Endodermal cell (in vitro differentiated cells): ENCODE measurements at regions not wholly inside any gene's neighbourhood (a gene's known extent, or its start where the extent isn't known, plus 50 kb on each side); places are given as distances from the start of the nearest gene placed in this dataset.

Experiments used
- DNase-seq: peaks from one replicate; pipeline ENCODE4 v3.0.0-alpha.2; 2017
- H3K27ac ChIP-seq: 2 replicates; pipeline ENCODE4 v1.5.1; 2013; ENCODE audit warnings: mild to moderate bottlenecking, low read depth, low read length, moderate library complexity
- H3K27me3 ChIP-seq: 2 replicates; pipeline ENCODE4 v1.6.1; 2013; ENCODE audit warnings: mild to moderate bottlenecking, low read length, moderate library complexity; ENCODE audit not compliant: insufficient read depth, control insufficient read depth, poor library complexity, severe bottlenecking
- H3K36me3 ChIP-seq: 2 replicates; pipeline ENCODE4 v1.7.0; 2013; ENCODE audit warnings: mild to moderate bottlenecking, low read length, moderate library complexity; ENCODE audit not compliant: control insufficient read depth, insufficient read depth
- H3K4me1 ChIP-seq: one replicate; pipeline ENCODE4 v1.7.0; 2013; ENCODE audit warnings: low read length; ENCODE audit not compliant: control insufficient read depth, insufficient read depth
- H3K4me3 ChIP-seq: 2 replicates; pipeline ENCODE4 v1.5.1; 2013; ENCODE audit warnings: mild to moderate bottlenecking, low read length, moderate library complexity
- H3K9ac ChIP-seq: 2 replicates; pipeline ENCODE4 v1.6.1; 2013; ENCODE audit warnings: mild to moderate bottlenecking, low read length, moderate library complexity; ENCODE audit not compliant: poor library complexity, severe bottlenecking; ENCODE audit errors: extremely low read depth
- H3K9me3 ChIP-seq: 2 replicates; pipeline ENCODE4 v1.6.1; 2013; ENCODE audit warnings: mild to moderate bottlenecking, low read length, moderate library complexity; ENCODE audit not compliant: control insufficient read depth
- H3K27ac Mint-ChIP-seq: 2 replicates; pipeline ENCODE4 v1.8.0; 2020; ENCODE audit warnings: mixed read lengths
- H3K27me3 Mint-ChIP-seq: 2 replicates; pipeline ENCODE4 v1.8.0; 2021; ENCODE audit warnings: mild to moderate bottlenecking, mixed read lengths; ENCODE audit not compliant: insufficient read depth
- H3K36me3 Mint-ChIP-seq: 2 replicates; pipeline ENCODE4 v1.8.0; 2020; ENCODE audit warnings: low read depth, mixed read lengths
- H3K4me1 Mint-ChIP-seq: 2 replicates; pipeline ENCODE4 v1.8.0; 2020; ENCODE audit warnings: mixed read lengths
- H3K4me3 Mint-ChIP-seq: 2 replicates; pipeline ENCODE4 v1.8.0; 2020; ENCODE audit warnings: mild to moderate bottlenecking, moderate library complexity, mixed read lengths
- H3K9me3 Mint-ChIP-seq: 2 replicates; pipeline ENCODE4 v1.8.0; 2020; ENCODE audit warnings: mild to moderate bottlenecking, mixed read lengths
- CTCF ChIP-seq: fragments of 200-600 bp; sonication (generic); conservative IDR thresholded peaks from 2 replicates; pipeline ENCODE4 v1.5.0; 2021; ENCODE audit warnings: antibody characterized with exemption, mild to moderate bottlenecking
- WGBS, 2 experiments: methylation state at CpG; one replicate each; pipeline versions ENCODE4 v1.1.5 to v1.1.7; 2013; ENCODE audit warnings: missing lambda C conversion rate in 2 of 2, mixed read lengths in 1 of 2; ENCODE audit not compliant: insufficient coverage in 1 of 2, insufficient read length in 1 of 2; 5-methylcytosine and 5-hydroxymethylcytosine counted together

GRCh38 chr7:32381024-32381601, 109.1 kb downstream of the LSM5 start:
- peaks cover 4% of the 10 kb centered on the region for H3K27me3 Mint-ChIP-seq
- H3K4me1 Mint-ChIP-seq: peaks cover 2% of the 10 kb centered on the region
- Histone ChIP-seq H3K9ac (no peak overlapping the region), H3K9me3 (no peaks in the 10 kb centered on the region), H3K4me3 (no peak overlapping the region), H3K4me1 (no peaks in the 10 kb centered on the region), H3K27ac (no peak overlapping the region), H3K27me3 (no peaks in the 10 kb centered on the region), H3K36me3 (no peaks in the 10 kb centered on the region)
- TF ChIP-seq CTCF: peak; percentile 61
- 83 to 94% methylated on average over 2 to 3 of the region's 4 CpGs for WGBS, 2 experiments
- no peaks in the 10 kb centered on the region for H3K9me3 Mint-ChIP-seq
- no peak overlapping the region for H3K4me3 Mint-ChIP-seq
- DNase-seq: peak; percentile 50
- H3K27ac Mint-ChIP-seq: no peak overlapping the region
- no peaks in the 10 kb centered on the region for H3K36me3 Mint-ChIP-seq

- Mint-ChIP-seq H3K36me3 (no peaks in the 10 kb centered on the region), H3K4me1 (peaks cover 2% of the 10 kb centered on the region), H3K4me3 (no peak overlapping the region), H3K27ac (no peak overlapping the region), H3K27me3 (no peaks in the 10 kb centered on the region), H3K9me3 (no peaks in the 10 kb centered on the region)
- H3K27me3 ChIP-seq: no peaks in the 10 kb centered on the region
- H3K9me3 ChIP-seq: no peaks in the 10 kb centered on the region
- H3K27ac ChIP-seq: no peak overlapping the region
- no peak overlapping the region for H3K9ac ChIP-seq
- no peak for TF ChIP-seq CTCF
- DNase-seq: no peak
- no peaks in the 10 kb centered on the region for H3K4me1 ChIP-seq
- 82 to 90% methylated on average over 2 of the region's 2 CpGs for WGBS, 2 experiments
- H3K4me3 ChIP-seq: no peak overlapping the region
- no peaks in the 10 kb centered on the region for H3K36me3 ChIP-seq
Observed at GRCh38 chr7:32379510-32380112, 110.6 kb downstream of the LSM5 start.

GRCh38 chr7:32378988-32379387, 111.2 kb downstream of the LSM5 start:
- no peak for TF ChIP-seq CTCF
- Histone ChIP-seq H3K27me3 (no peaks in the 10 kb centered on the region), H3K36me3 (no peaks in the 10 kb centered on the region), H3K27ac (no peak overlapping the region), H3K4me3 (no peak overlapping the region), H3K4me1 (no peaks in the 10 kb centered on the region), H3K9ac (no peak overlapping the region), H3K9me3 (no peaks in the 10 kb centered on the region)
- DNase-seq: no peak
- H3K4me3 Mint-ChIP-seq: no peak overlapping the region
- H3K27ac Mint-ChIP-seq: no peak overlapping the region
- H3K27me3 Mint-ChIP-seq: peaks cover 4% of the 10 kb centered on the region
- WGBS, 2 experiments: 72 to 81% methylated on average over 2 of the region's 2 CpGs
- H3K36me3 Mint-ChIP-seq: no peaks in the 10 kb centered on the region
- H3K4me1 Mint-ChIP-seq: peaks cover 2% of the 10 kb centered on the region
- no peaks in the 10 kb centered on the region for H3K9me3 Mint-ChIP-seq
